ENCODE measurements at regions not wholly inside any gene's neighbourhood (a gene's known extent, or its start where the extent isn't known, plus 50 kb on each side); places are given as distances from the start of the nearest gene placed in this dataset.

DNA sequence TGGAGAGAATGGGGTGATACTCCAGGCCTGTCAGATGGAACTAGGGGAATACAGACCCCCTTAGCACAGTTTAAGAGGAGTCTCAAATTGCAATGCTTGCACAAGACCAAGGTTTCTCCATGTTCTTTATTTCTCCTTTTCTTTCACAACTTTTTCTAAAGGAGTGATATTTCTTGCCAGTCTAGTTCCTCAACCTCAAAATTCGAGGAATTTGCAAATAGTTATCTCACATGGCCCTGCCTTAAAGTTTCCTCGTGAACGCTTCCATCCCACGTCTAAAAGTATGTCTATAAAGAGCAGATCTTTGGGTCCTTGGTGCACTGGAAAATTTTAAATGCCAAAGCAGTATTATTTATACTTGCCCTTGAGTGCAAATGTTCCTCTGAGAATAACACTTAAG lies 373.8 kb upstream of the KLF4 start:
- TF ChIP-seq, protein P1, sequence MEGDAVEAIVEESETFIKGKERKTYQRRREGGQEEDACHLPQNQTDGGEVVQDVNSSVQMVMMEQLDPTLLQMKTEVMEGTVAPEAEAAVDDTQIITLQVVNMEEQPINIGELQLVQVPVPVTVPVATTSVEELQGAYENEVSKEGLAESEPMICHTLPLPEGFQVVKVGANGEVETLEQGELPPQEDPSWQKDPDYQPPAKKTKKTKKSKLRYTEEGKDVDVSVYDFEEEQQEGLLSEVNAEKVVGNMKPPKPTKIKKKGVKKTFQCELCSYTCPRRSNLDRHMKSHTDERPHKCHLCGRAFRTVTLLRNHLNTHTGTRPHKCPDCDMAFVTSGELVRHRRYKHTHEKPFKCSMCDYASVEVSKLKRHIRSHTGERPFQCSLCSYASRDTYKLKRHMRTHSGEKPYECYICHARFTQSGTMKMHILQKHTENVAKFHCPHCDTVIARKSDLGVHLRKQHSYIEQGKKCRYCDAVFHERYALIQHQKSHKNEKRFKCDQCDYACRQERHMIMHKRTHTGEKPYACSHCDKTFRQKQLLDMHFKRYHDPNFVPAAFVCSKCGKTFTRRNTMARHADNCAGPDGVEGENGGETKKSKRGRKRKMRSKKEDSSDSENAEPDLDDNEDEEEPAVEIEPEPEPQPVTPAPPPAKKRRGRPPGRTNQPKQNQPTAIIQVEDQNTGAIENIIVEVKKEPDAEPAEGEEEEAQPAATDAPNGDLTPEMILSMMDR (IDR thresholded peaks at IDR 0.05; ENCODE audit: low read length), result no peak
- TF ChIP-seq EZH2 (IDR thresholded peaks at IDR 0.05; ENCODE audit: borderline replicate concordance, low read length), result no peak

All from OCI-LY1 (cell line).